Large intestine (tissue), 3 donors: ENCODE measurements at regions not wholly inside any gene's neighbourhood (a gene's known extent, or its start where the extent isn't known, plus 50 kb on each side); places are given as distances from the start of the nearest gene placed in this dataset.
"Not testable (repeated sequence)": the region's sequence is repeated elsewhere in the genome, so short reads cannot be mapped to it uniquely, and the experiment has no call there.

Source experiments
- DNase-seq, 2 donors: peaks; one replicate each; pipeline versions ENCODE4 v3.0.0 to v3.0.0-alpha.2; 2013
- H3K27ac ChIP-seq: one replicate; pipeline ENCODE4 v1.5.1; 2013; ENCODE audit warnings: low read length
- H3K27me3 ChIP-seq: 2 replicates; pipeline ENCODE4 v1.6.1; 2013; ENCODE audit warnings: low read length; ENCODE audit not compliant: control insufficient read depth, insufficient read depth
- H3K36me3 ChIP-seq: 2 replicates; pipeline ENCODE4 v1.6.1; 2013; ENCODE audit warnings: low read length; ENCODE audit not compliant: control insufficient read depth, insufficient read depth
- H3K4me1 ChIP-seq: one replicate; pipeline ENCODE4 v1.6.1; 2013; ENCODE audit warnings: low read length; ENCODE audit not compliant: control insufficient read depth, insufficient read depth
- H3K4me3 ChIP-seq: one replicate; pipeline ENCODE4 v1.5.1; 2013; ENCODE audit warnings: low read length
- H3K9me3 ChIP-seq: one replicate; pipeline ENCODE4 v1.6.1; 2013; ENCODE audit warnings: mild to moderate bottlenecking, low read depth, low read length, moderate library complexity; ENCODE audit not compliant: control insufficient read depth
- WGBS: methylation state at CpG from one replicate; pipeline ENCODE4 v1.1.5; 2013; ENCODE audit warnings: low lambda C conversion rate; ENCODE audit not compliant: insufficient coverage; 5-methylcytosine and 5-hydroxymethylcytosine counted together

GRCh38 chr3:75434913-75435793 is 229.0 kb upstream of the FRG2C start:
- Histone ChIP-seq H3K4me3 (peak overlapping the region; percentile 68), H3K27ac (peak overlapping the region; percentile 85)
- not testable (repeated sequence) for H3K27me3 ChIP-seq, H3K36me3 ChIP-seq, H3K9me3 ChIP-seq, H3K4me1 ChIP-seq
- no CpG with 5 or more reads among the region's 73 CpGs for WGBS
- DNase-seq = peak; percentile 99

- not testable (repeated sequence) for H3K4me1 ChIP-seq, H3K36me3 ChIP-seq, H3K27me3 ChIP-seq, H3K9me3 ChIP-seq
- WGBS = 0% methylated on average over 2 of the region's 38 CpGs
- Histone ChIP-seq H3K27ac (peak overlapping the region; percentile 85), H3K4me3 (peak overlapping the region; percentile 68)
- peak; percentile 19 to 91 for DNase-seq
Measured at GRCh38 chr3:75435794-75436400, 228.2 kb upstream of the FRG2C start.

- WGBS = 100% methylated on average over 1 of the region's 7 CpGs
- not testable (repeated sequence) for H3K4me1 ChIP-seq, H3K4me3 ChIP-seq, H3K27me3 ChIP-seq, DNase-seq, H3K36me3 ChIP-seq, H3K9me3 ChIP-seq, H3K27ac ChIP-seq
Measured at GRCh38 chr3:75440986-75441385, 223.1 kb upstream of the FRG2C start.

- H3K27me3 ChIP-seq = not testable (repeated sequence)
- WGBS = no CpG with 5 or more reads among the region's 19 CpGs
Measured at GRCh38 chr3:75444634-75445033, 219.5 kb upstream of the FRG2C start.

GRCh38 chr3:75445234-75445633 is 218.9 kb upstream of the FRG2C start:
- not testable (repeated sequence) for H3K27ac ChIP-seq, H3K4me1 ChIP-seq, H3K27me3 ChIP-seq, H3K36me3 ChIP-seq, H3K9me3 ChIP-seq, H3K4me3 ChIP-seq, DNase-seq
- WGBS = no CpG with 5 or more reads among the region's 6 CpGs

More at GRCh38 chr3:75444634-75445033, 219.5 kb upstream of the FRG2C start:
- H3K27ac ChIP-seq, H3K4me3 ChIP-seq, DNase-seq, H3K9me3 ChIP-seq, H3K36me3 ChIP-seq, H3K4me1 ChIP-seq: not testable (repeated sequence)

GRCh38 chr3:75446948-75447347 is 217.2 kb upstream of the FRG2C start:
- WGBS = no CpG with 5 or more reads among the region's 11 CpGs
- H3K27ac ChIP-seq, H3K9me3 ChIP-seq, H3K4me1 ChIP-seq, H3K27me3 ChIP-seq, DNase-seq, H3K36me3 ChIP-seq, H3K4me3 ChIP-seq: not testable (repeated sequence)

- not testable (repeated sequence) for H3K27ac ChIP-seq, H3K27me3 ChIP-seq, H3K36me3 ChIP-seq, H3K4me1 ChIP-seq, H3K4me3 ChIP-seq, H3K9me3 ChIP-seq
- peak in 1 of 2 donors; percentile 6 for DNase-seq
- WGBS = no CpG with 5 or more reads among the region's 11 CpGs
Measured at GRCh38 chr3:75453328-75453727, 210.8 kb upstream of the FRG2C start.

- not testable (repeated sequence) for H3K27ac ChIP-seq
Measured at GRCh38 chr3:75453839-75454238, 210.3 kb upstream of the FRG2C start.

GRCh38 chr3:75474530-75474929 is 189.6 kb upstream of the FRG2C start:
- not testable (repeated sequence) for H3K27me3 ChIP-seq, H3K36me3 ChIP-seq, H3K27ac ChIP-seq, H3K4me1 ChIP-seq, DNase-seq, H3K9me3 ChIP-seq, H3K4me3 ChIP-seq
- no CpG with 5 or more reads among the region's 4 CpGs for WGBS

More at GRCh38 chr3:75453839-75454238, 210.3 kb upstream of the FRG2C start:
- H3K4me1 ChIP-seq, H3K36me3 ChIP-seq, H3K27me3 ChIP-seq, H3K4me3 ChIP-seq, DNase-seq, H3K9me3 ChIP-seq: not testable (repeated sequence)
- 100% methylated on average over 1 of the region's 1 CpG for WGBS

GRCh38 chr3:75496600-75496999 is 167.5 kb upstream of the FRG2C start:
- not testable (repeated sequence) for H3K36me3 ChIP-seq, H3K4me1 ChIP-seq, H3K4me3 ChIP-seq, H3K9me3 ChIP-seq, H3K27ac ChIP-seq, H3K27me3 ChIP-seq, DNase-seq
- WGBS = 100% methylated on average over 1 of the region's 2 CpGs

- not testable (repeated sequence) for H3K27me3 ChIP-seq, H3K4me1 ChIP-seq, H3K9me3 ChIP-seq, H3K36me3 ChIP-seq, H3K4me3 ChIP-seq
- peak overlapping the region; percentile 23 for H3K27ac ChIP-seq
- WGBS = no CpG with 5 or more reads among the region's 4 CpGs
- peak; percentile 37 to 46 for DNase-seq
Measured at GRCh38 chr3:75500357-75500756, 163.8 kb upstream of the FRG2C start.
